GM23338 (cell line): ENCODE measurements at regions not wholly inside any gene's neighbourhood (a gene's known extent, or its start where the extent isn't known, plus 50 kb on each side); places are given as distances from the start of the nearest gene placed in this dataset.

Source experiments
- ATAC-seq: fragments of 200-7000 bp; cut with Tn5 transposase; 3 replicates; pipeline ENCODE4 v1.9.1; 2020
- DNase-seq: peaks from one replicate; pipeline ENCODE4 v3.0.0-alpha.2; 2015; ENCODE audit warnings: low spot score
- H2AFZ ChIP-seq: fragments of 200-600 bp; sonication (generic); 2 replicates; pipeline ENCODE4 v1.8.0; 2016; ENCODE audit warnings: antibody characterized with exemption, mild to moderate bottlenecking, moderate library complexity
- H3F3A ChIP-seq: fragments of 200-600 bp; sonication (generic); replicated peaks from 2 replicates; pipeline ENCODE4 v1.8.0; 2017; ENCODE audit warnings: antibody characterized with exemption, mixed run types, low read depth
- H3K27ac ChIP-seq: fragments of 200-600 bp; sonication (generic); 2 replicates; pipeline ENCODE4 v1.6.1; 2016; ENCODE audit warnings: low read depth
- H3K27me3 ChIP-seq: fragments of 200-600 bp; sonication (generic); 2 replicates; pipeline ENCODE4 v1.8.0; 2016; ENCODE audit warnings: mild to moderate bottlenecking, mixed run types, moderate library complexity; ENCODE audit not compliant: insufficient read depth
- H3K36me3 ChIP-seq: fragments of 200-600 bp; sonication (generic); 2 replicates; pipeline ENCODE4 v1.8.0; 2016; ENCODE audit warnings: mild to moderate bottlenecking; ENCODE audit not compliant: insufficient read depth
- H3K4me1 ChIP-seq: fragments of 200-600 bp; sonication (generic); 2 replicates; pipeline ENCODE4 v1.8.0; 2016; ENCODE audit warnings: mild to moderate bottlenecking, moderate library complexity; ENCODE audit not compliant: insufficient read depth
- H3K4me2 ChIP-seq: fragments of 200-600 bp; sonication (generic); 2 replicates; pipeline ENCODE4 v1.7.1; 2017; ENCODE audit warnings: mixed run types
- H3K4me3 ChIP-seq: fragments of 200-600 bp; sonication (generic); 2 replicates; pipeline ENCODE4 v1.6.1; 2016; ENCODE audit warnings: mixed run types
- H3K79me2 ChIP-seq: fragments of 200-600 bp; sonication (generic); replicated peaks from 2 replicates; pipeline ENCODE4 v1.8.0; 2017; ENCODE audit warnings: mild to moderate bottlenecking; ENCODE audit not compliant: insufficient read depth
- H3K9me2 ChIP-seq: fragments of 200-600 bp; sonication (generic); 2 replicates; pipeline ENCODE4 v1.8.0; 2017; ENCODE audit not compliant: insufficient read depth
- H4K20me1 ChIP-seq: fragments of 200-600 bp; sonication (generic); replicated peaks from 2 replicates; pipeline ENCODE4 v1.8.0; 2017; ENCODE audit warnings: mild to moderate bottlenecking; ENCODE audit not compliant: insufficient read depth
- H3K27ac Mint-ChIP-seq: 2 replicates; pipeline ENCODE4 v1.8.0; 2020; ENCODE audit warnings: inconsistent platforms, mild to moderate bottlenecking, moderate library complexity, mixed read lengths
- H3K27me3 Mint-ChIP-seq: 3 replicates; pipeline ENCODE4 v1.8.0; 2022; ENCODE audit warnings: low read depth, mild to moderate bottlenecking, moderate library complexity, mixed read lengths, inconsistent platforms; ENCODE audit not compliant: insufficient read depth, poor library complexity
- H3K36me3 Mint-ChIP-seq: 3 replicates; pipeline ENCODE4 v1.8.0; 2021; ENCODE audit warnings: low read depth, mild to moderate bottlenecking, inconsistent platforms, moderate library complexity, mixed read lengths
- H3K4me1 Mint-ChIP-seq: 3 replicates; pipeline ENCODE4 v1.8.0; 2020; ENCODE audit warnings: mild to moderate bottlenecking, inconsistent platforms, mixed read lengths
- H3K4me3 Mint-ChIP-seq: 3 replicates; pipeline ENCODE4 v1.8.0; 2021; ENCODE audit warnings: moderate library complexity, mild to moderate bottlenecking, inconsistent platforms, mixed read lengths
- H3K9me3 Mint-ChIP-seq: 3 replicates; pipeline ENCODE4 v1.8.0; 2020; ENCODE audit warnings: moderate library complexity, mild to moderate bottlenecking, inconsistent platforms, mixed read lengths
- CREB1 ChIP-seq: fragments of 250-450 bp; sonication (Bioruptor Pico); IDR thresholded peaks from 2 replicates; pipeline ENCODE4 v1.5.0; 2020; ENCODE audit warnings: low read depth, mild to moderate bottlenecking, moderate library complexity
- CTCF ChIP-seq, 2 experiments: fragments of 200-600 bp in 1 of 2; sonication (generic) in 1 of 2; conservative IDR thresholded peaks; 2 replicates each; pipeline versions ENCODE4 v1.5.1 to v1.6.1; 2016 to 2017; ENCODE audit warnings: antibody characterized with exemption in 2 of 2, low read depth in 2 of 2, mild to moderate bottlenecking in 2 of 2, moderate library complexity in 1 of 2
- ETS1 ChIP-seq: IDR thresholded peaks from 2 replicates; pipeline ENCODE4 v1.6.1; 2016; ENCODE audit warnings: antibody characterized with exemption
- EZH2 ChIP-seq: fragments of 200-600 bp; sonication (generic); IDR thresholded peaks from one replicate; pipeline ENCODE4 v1.8.0; 2017; ENCODE audit warnings: antibody characterized with exemption, mild to moderate bottlenecking, low read depth; ENCODE audit not compliant: unreplicated experiment
- EZH2phosphoT487 ChIP-seq: fragments of 200-600 bp; sonication (generic); IDR thresholded peaks from one replicate; pipeline ENCODE4 v1.8.1; 2018; ENCODE audit warnings: antibody characterized with exemption; ENCODE audit not compliant: unreplicated experiment
- JUNB ChIP-seq: IDR thresholded peaks from one replicate; pipeline ENCODE4 v1.6.1; 2016; ENCODE audit warnings: antibody characterized with exemption; ENCODE audit not compliant: unreplicated experiment
- NANOG ChIP-seq: IDR thresholded peaks from 2 replicates; pipeline ENCODE4 v1.6.1; 2016; ENCODE audit warnings: antibody characterized with exemption, borderline replicate concordance
- POLR2AphosphoS5 ChIP-seq: IDR thresholded peaks from 2 replicates; pipeline ENCODE4 v1.6.1; 2016; ENCODE audit warnings: antibody characterized with exemption, low read depth
- REST ChIP-seq: IDR thresholded peaks from one replicate; pipeline ENCODE4 v1.6.1; 2018; ENCODE audit warnings: antibody characterized with exemption; ENCODE audit not compliant: unreplicated experiment
- STAT1 ChIP-seq: IDR thresholded peaks from one replicate; pipeline ENCODE4 v1.6.1; 2016; ENCODE audit warnings: antibody characterized with exemption; ENCODE audit not compliant: unreplicated experiment
- ZNF114 ChIP-seq: fragments of 250-450 bp; sonication (Bioruptor Pico); IDR thresholded peaks from 2 replicates; pipeline ENCODE4 v1.5.0; 2020; ENCODE audit warnings: mild to moderate bottlenecking, moderate library complexity
- ZNF331 ChIP-seq: fragments of 250-450 bp; sonication (Bioruptor Pico); IDR thresholded peaks from 2 replicates; pipeline ENCODE4 v1.5.0; 2020; ENCODE audit warnings: low read depth, mild to moderate bottlenecking, moderate library complexity
- ZNF462 ChIP-seq: fragments of 250-450 bp; sonication (Bioruptor Pico); IDR thresholded peaks from 2 replicates; pipeline ENCODE4 v1.5.0; 2020; ENCODE audit warnings: mild to moderate bottlenecking, moderate library complexity

GRCh38 chr7:101718363-101719122 is 89.4 kb upstream of the MYL10 start:
- no peak for DNase-seq
- peaks cover 3% of the 10 kb centered on the region; the same call in 1 of the 3 replicates for H3K9me3 Mint-ChIP-seq
- no peak overlapping the region for H3K27ac Mint-ChIP-seq
- no peaks in the 10 kb centered on the region for H3K36me3 Mint-ChIP-seq
- no peaks in the 10 kb centered on the region for H3K4me1 ChIP-seq
- TF ChIP-seq CREB1 (CRISPR knock-in tag) = no peak
- TF ChIP-seq JUNB = no peak
- TF ChIP-seq CTCF (conservative IDR thresholded peaks at IDR 0.05; ENCODE audit: low read depth in 2 of 2) = no peak
- no peak for TF ChIP-seq ZNF114
- no peak for TF ChIP-seq POLR2AphosphoS5
- TF ChIP-seq NANOG = no peak
- no peak for TF ChIP-seq ZNF462 (CRISPR knock-in tag)
- TF ChIP-seq STAT1 = no peak
- no peak for TF ChIP-seq ZNF331
- no peak for TF ChIP-seq EZH2
- no peak for TF ChIP-seq REST
- no peak for TF ChIP-seq ETS1
- no peak for TF ChIP-seq EZH2phosphoT487
- no peak overlapping the region for H3K4me2 ChIP-seq
- no peak overlapping the region for H3K4me3 ChIP-seq
- ATAC-seq = peak; percentile 40
- 0 out of 3 replicates have a peak, but pooled peaks cover 2% of the 10 kb centered on the region for H3K4me1 Mint-ChIP-seq
- no peaks in the 10 kb centered on the region for H3K36me3 ChIP-seq
- no peaks in the 10 kb centered on the region for H3K9me2 ChIP-seq
- no peaks in the 10 kb centered on the region for H3F3A ChIP-seq
- H3K27me3 ChIP-seq = no peaks in the 10 kb centered on the region
- 0 out of 2 replicates have a peak overlapping the region, but pooled peaks have one; percentile 38 for H2AFZ ChIP-seq
- H3K27me3 Mint-ChIP-seq = peaks cover 6% of the 10 kb centered on the region
- no peak overlapping the region for H3K27ac ChIP-seq
- H4K20me1 ChIP-seq = no peaks in the 10 kb centered on the region
- H3K4me3 Mint-ChIP-seq = no peak overlapping the region
- H3K79me2 ChIP-seq = no peaks in the 10 kb centered on the region
